ENCODE measurements at regions not wholly inside any gene's neighbourhood (a gene's known extent, or its start where the extent isn't known, plus 50 kb on each side); places are given as distances from the start of the nearest gene placed in this dataset.

GRCh38 chr13:26822146-26822545, 61.6 kb upstream of the GPR12 start:
- no peak for DNase-seq

- no peak for DNase-seq
Observed at GRCh38 chr13:26821672-26822071, 61.1 kb upstream of the GPR12 start.

- no peak for DNase-seq
Observed at GRCh38 chr13:26820871-26821270, 60.3 kb upstream of the GPR12 start.

GRCh38 chr13:26819046-26819445, 58.5 kb upstream of the GPR12 start:
- no peak for DNase-seq

- no peak for DNase-seq
Observed at GRCh38 chr13:26816881-26817280, 56.3 kb upstream of the GPR12 start.

- no peak for DNase-seq
Observed at GRCh38 chr13:26813980-26814348, 53.4 kb upstream of the GPR12 start.

GRCh38 chr13:26813321-26813979, 52.9 kb upstream of the GPR12 start:
- DNase-seq: no peak

- DNase-seq: peak; percentile 58
Observed at GRCh38 chr13:26811581-26811980, 51.0 kb upstream of the GPR12 start.

All from NCI-H1092 (cell line).